H1 (cell line): ENCODE measurements at regions not wholly inside any gene's neighbourhood (a gene's known extent, or its start where the extent isn't known, plus 50 kb on each side); places are given as distances from the start of the nearest gene placed in this dataset.

Experiments used
- CTCF ChIA-PET: fragments of 300-600 bp; sonication (Branson Sonifier 250); formaldehyde crosslinking; loops from one replicate; lab custom pipeline; 2021; ENCODE audit not compliant: partially characterized antibody; lab: Charles Lee
- POLR2A ChIA-PET: fragments of 300-600 bp; sonication (Branson Sonifier 250); formaldehyde crosslinking; loops from one replicate; lab custom pipeline; 2021; ENCODE audit warnings: inconsistent platforms; ENCODE audit not compliant: partially characterized antibody; lab: Charles Lee
- DNase-seq, 2 experiments: peaks; one replicate each; pipeline versions ENCODE4 v3.0.0 to v3.0.0-alpha.2; 2010 to 2022; ENCODE audit warnings: low spot score in 2 of 2, low read depth in 1 of 2, mixed read lengths in 1 of 2
- FAIRE-seq: peaks from 2 replicates; lab custom pipeline; 2011; peaks lifted over from hg19 to GRCh38; lab: Jason Lieb, UNC
- H2AFZ ChIP-seq: 2 replicates; pipeline ENCODE4 v1.8.1; 2012; ENCODE audit warnings: low read length, inconsistent platforms
- H2AK5ac ChIP-seq: 2 replicates; pipeline ENCODE4 v1.6.1; 2013; ENCODE audit warnings: low read depth, low read length
- H2BK120ac ChIP-seq: replicated peaks from 2 replicates; pipeline ENCODE3; 2013; ENCODE audit warnings: low read depth, low read length, inconsistent platforms
- H2BK12ac ChIP-seq: 2 replicates; pipeline ENCODE4 v1.6.1; 2013; ENCODE audit warnings: low read depth, low read length
- H2BK15ac ChIP-seq: 2 replicates; pipeline ENCODE4 v1.6.1; 2013; ENCODE audit warnings: low read length
- H2BK20ac ChIP-seq: 2 replicates; pipeline ENCODE4 v1.6.1; 2013; ENCODE audit warnings: low read length
- H2BK5ac ChIP-seq: 2 replicates; pipeline ENCODE4 v1.6.1; 2013; ENCODE audit warnings: low read depth, low read length
- H3K14ac ChIP-seq: 2 replicates; pipeline ENCODE4 v1.6.1; 2013; ENCODE audit warnings: inconsistent platforms; ENCODE audit not compliant: insufficient read length
- H3K18ac ChIP-seq: 2 replicates; pipeline ENCODE4 v1.6.1; 2013; ENCODE audit warnings: low read length; ENCODE audit errors: extremely low read depth
- H3K23ac ChIP-seq: 2 replicates; pipeline ENCODE4 v1.6.1; 2013; ENCODE audit warnings: inconsistent platforms; ENCODE audit not compliant: insufficient read length
- H3K23me2 ChIP-seq: 2 replicates; pipeline ENCODE4 v1.6.1; 2013; ENCODE audit warnings: low read depth, low read length
- H3K27ac ChIP-seq: 2 replicates; pipeline ENCODE4 v1.6.1; 2011; ENCODE audit warnings: low read depth, low read length, inconsistent platforms
- H3K27me3 ChIP-seq, 4 experiments: replicated peaks in 1 of 4; 1 replicate in 1 of 4; 2 replicates in 3 of 4; pipeline versions ENCODE4 v1.6.1 to v1.8.1; 2011 to 2013; ENCODE audit warnings: low read length in 3 of 4, mild to moderate bottlenecking in 3 of 4, inconsistent platforms in 2 of 4, mixed read lengths in 2 of 4, moderate library complexity in 1 of 4; ENCODE audit not compliant: control insufficient read depth in 3 of 4, insufficient read depth in 3 of 4; ENCODE audit errors: extremely low read depth in 1 of 4
- H3K36me3 ChIP-seq, 4 experiments: 2 replicates each; pipeline versions ENCODE4 v1.6.1 to v1.8.1; 2011 to 2013; ENCODE audit warnings: mild to moderate bottlenecking in 4 of 4, low read length in 3 of 4, moderate library complexity in 2 of 4, control low read depth in 1 of 4, inconsistent platforms in 1 of 4; ENCODE audit not compliant: insufficient read depth in 4 of 4, control insufficient read depth in 2 of 4
- H3K4ac ChIP-seq: replicated peaks from 2 replicates; pipeline ENCODE3; 2013; ENCODE audit warnings: low read length, low read depth, mixed read lengths, inconsistent platforms; ENCODE audit not compliant: insufficient read length
- H3K4me1 ChIP-seq, 4 experiments: replicated peaks in 1 of 4; 1 replicate in 1 of 4; 2 replicates in 3 of 4; pipeline versions ENCODE4 v1.6.1 to v1.8.1; 2011 to 2013; ENCODE audit warnings: low read length in 3 of 4, inconsistent platforms in 2 of 4, mixed read lengths in 1 of 4; ENCODE audit not compliant: insufficient read depth in 4 of 4, control insufficient read depth in 3 of 4
- H3K4me2 ChIP-seq, 2 experiments: 2 replicates each; pipeline versions ENCODE4 v1.6.1 to v1.8.1; 2011 to 2013; ENCODE audit warnings: low read depth in 2 of 2, low read length in 2 of 2, control low read depth in 1 of 2, inconsistent platforms in 1 of 2, mild to moderate bottlenecking in 1 of 2; ENCODE audit not compliant: insufficient read depth in 1 of 2
- H3K4me3 ChIP-seq, 4 experiments: fragments of 200-600, 300-600 bp in 1 of 4; sonication (generic), shearing (Covaris generic), sonication (Bioruptor Twin) in 1 of 4; 2 replicates each; pipeline versions ENCODE4 v1.5.1 to v1.8.1; 2011 to 2016; ENCODE audit warnings: low read length in 4 of 4, low read depth in 3 of 4, control low read depth in 2 of 4, inconsistent platforms in 2 of 4, mild to moderate bottlenecking in 2 of 4, mixed read lengths in 1 of 4, moderate library complexity in 1 of 4; ENCODE audit not compliant: insufficient read depth in 2 of 4; ENCODE audit errors: extremely low read depth in 1 of 4
- H3K56ac ChIP-seq: replicated peaks from 2 replicates; pipeline ENCODE3; 2013; ENCODE audit warnings: low read depth, mild to moderate bottlenecking, mixed read lengths, low read length, inconsistent platforms; ENCODE audit not compliant: insufficient read length
- H3K79me1 ChIP-seq: 2 replicates; pipeline ENCODE4 v1.6.1; 2013; ENCODE audit warnings: low read depth, low read length, control low read depth
- H3K79me2 ChIP-seq, 2 experiments: 2 replicates each; pipeline versions ENCODE4 v1.6.1 to v1.8.1; 2012 to 2013; ENCODE audit warnings: low read length in 2 of 2, mild to moderate bottlenecking in 2 of 2, inconsistent platforms in 1 of 2; ENCODE audit not compliant: insufficient read depth in 2 of 2, control insufficient read depth in 1 of 2
- H3K9ac ChIP-seq, 4 experiments: replicated peaks in 1 of 4; 1 replicate in 1 of 4; 2 replicates in 3 of 4; pipeline versions ENCODE4 v1.6.1 to v1.8.1; 2011 to 2013; ENCODE audit warnings: low read depth in 3 of 4, low read length in 3 of 4, control low read depth in 2 of 4, mild to moderate bottlenecking in 2 of 4, moderate library complexity in 2 of 4, inconsistent platforms in 1 of 4; ENCODE audit errors: extremely low read depth in 1 of 4
- H3K9me3 ChIP-seq, 2 experiments: 2 replicates each; pipeline versions ENCODE4 v1.6.1 to v1.8.1; 2012 to 2013; ENCODE audit warnings: mild to moderate bottlenecking in 2 of 2, moderate library complexity in 2 of 2, control low read depth in 1 of 2, inconsistent platforms in 1 of 2, low read depth in 1 of 2, low read length in 1 of 2, mixed read lengths in 1 of 2; ENCODE audit not compliant: insufficient read depth in 2 of 2
- H4K20me1 ChIP-seq, 2 experiments: replicated peaks in 1 of 2; 2 replicates each; pipeline versions ENCODE3 to v1.8.1; 2011 to 2013; ENCODE audit warnings: inconsistent platforms in 2 of 2, low read length in 2 of 2, mild to moderate bottlenecking in 1 of 2; ENCODE audit not compliant: insufficient read depth in 2 of 2, control insufficient read depth in 1 of 2
- H4K5ac ChIP-seq: 2 replicates; pipeline ENCODE4 v1.6.1; 2013; ENCODE audit warnings: low read length, low read depth, mixed read lengths, inconsistent platforms; ENCODE audit not compliant: insufficient read length
- H4K8ac ChIP-seq: 2 replicates; pipeline ENCODE4 v1.8.0; 2013; ENCODE audit warnings: mild to moderate bottlenecking, moderate library complexity, low read length, inconsistent platforms; ENCODE audit not compliant: insufficient read depth; ENCODE audit errors: extremely low read depth
- H4K91ac ChIP-seq: replicated peaks from 2 replicates; pipeline ENCODE3; 2013; ENCODE audit warnings: low read length, mixed read lengths, inconsistent platforms; ENCODE audit not compliant: insufficient read length
- CBX5 ChIP-seq: fragments of 300-800, 300-1000 bp; sonication (generic); IDR thresholded peaks from 2 replicates; pipeline ENCODE4 v1.7.1; 2016; ENCODE audit warnings: antibody characterized with exemption, low read length, low read depth
- CTBP2 ChIP-seq: IDR thresholded peaks from 2 replicates; pipeline ENCODE4 v1.7.0; 2011; ENCODE audit warnings: borderline replicate concordance, mild to moderate bottlenecking, moderate library complexity, mixed read lengths, low read length; ENCODE audit not compliant: insufficient read depth, insufficient read length
- EGR1 ChIP-seq: IDR thresholded peaks from 2 replicates; pipeline ENCODE4 v1.6.1; 2011; ENCODE audit warnings: low read depth, low read length, borderline replicate concordance
- EZH2 ChIP-seq: fragments of 200-600 bp; sonication (generic); IDR thresholded peaks from 2 replicates; pipeline ENCODE4 v1.7.1; 2012; ENCODE audit warnings: low read depth, mild to moderate bottlenecking, moderate library complexity, low read length, inconsistent platforms; ENCODE audit not compliant: severe bottlenecking
- NANOG ChIP-seq: IDR thresholded peaks from 2 replicates; pipeline ENCODE4 v1.6.1; 2011; ENCODE audit warnings: low read length, low read depth, mild to moderate bottlenecking, inconsistent platforms; ENCODE audit not compliant: insufficient read depth, poor library complexity, severe bottlenecking
- RNF2 ChIP-seq: fragments of 200-900, 300-1000 bp; sonication (generic); IDR thresholded peaks from 2 replicates; pipeline ENCODE4 v1.7.1; 2016; ENCODE audit warnings: borderline replicate concordance, low read depth, mild to moderate bottlenecking, antibody characterized with exemption, low read length; ENCODE audit not compliant: poor library complexity, severe bottlenecking; ENCODE audit errors: missing control alignments
- SIRT6 ChIP-seq: IDR thresholded peaks from one replicate; pipeline ENCODE4 v1.7.1; 2012; ENCODE audit warnings: low read length, inconsistent platforms
- USF2 ChIP-seq: IDR thresholded peaks from 2 replicates; pipeline ENCODE4 v1.6.1; 2011; ENCODE audit warnings: low read length, improper control_type of control experiment
- WGBS, 2 experiments: shearing (Covaris generic) in 1 of 2; methylation state at CpG; one replicate each; pipeline versions ENCODE4 v1.1.6 to v1.1.7; 2013 to 2015; ENCODE audit warnings: low lambda C conversion rate in 2 of 2, mixed read lengths in 2 of 2, inconsistent platforms in 1 of 2, low coverage in 1 of 2, missing lambda C conversion rate in 1 of 2; ENCODE audit not compliant: insufficient replicate concordance in 2 of 2, insufficient coverage in 1 of 2, insufficient read length in 1 of 2; ENCODE audit errors: extremely low coverage in 1 of 2, missing lambda C conversion rate in 1 of 2; 5-methylcytosine and 5-hydroxymethylcytosine counted together
- TF ChIP-seq, protein P1 (sequence below), 3 experiments: IDR thresholded peaks; 1 replicate in 2 of 3; 2 replicates in 1 of 3; pipeline versions ENCODE4 v1.5.1 to v1.6.1; 2011; ENCODE audit warnings: low read length in 3 of 3, mild to moderate bottlenecking in 3 of 3, inconsistent platforms in 2 of 3, low read depth in 1 of 3, moderate library complexity in 1 of 3; ENCODE audit not compliant: insufficient read depth in 1 of 3; ENCODE audit errors: control extremely low read depth in 1 of 3
- TF ChIP-seq, protein P2 (sequence below): IDR thresholded peaks from 2 replicates; pipeline ENCODE4 v1.6.1; 2012; ENCODE audit warnings: inconsistent platforms

DNA sequence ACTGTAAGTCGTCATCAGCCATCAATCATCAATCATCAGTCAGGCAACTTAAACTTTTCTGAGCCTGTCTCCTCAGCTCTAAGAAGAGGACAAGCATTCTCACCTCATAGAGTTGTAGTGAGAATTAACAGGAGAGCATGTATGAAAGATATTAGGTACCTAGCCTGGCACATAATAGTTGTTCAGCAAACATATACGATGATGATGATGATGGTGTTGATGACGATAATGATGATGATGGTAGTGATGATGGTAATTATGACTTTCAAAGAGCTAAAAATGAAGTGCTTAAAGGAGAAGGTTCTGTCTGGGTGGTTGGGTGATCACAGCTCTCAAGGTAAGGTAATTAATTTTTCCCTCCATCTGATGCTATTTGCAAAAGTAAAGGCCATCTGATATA is 55.1 kb upstream of the ADRB1 start:
- ChIA-PET POLR2A (no interaction called here), CTCF (interaction anchor here (1.6 kb wide), 1 partner anchor 9 kb away, joined by 4 read pairs; no protein-coding TSS in a partner anchor)
- Histone ChIP-seq H3K4ac (no peak overlapping the region), H3K18ac (no peak overlapping the region), H3K23me2 (no peaks in the 10 kb centered on the region), H3K79me2 (no peaks in the 10 kb centered on the region), H2AFZ (no peak overlapping the region), H3K27me3 (no peaks in the 10 kb centered on the region), H2AK5ac (no peak overlapping the region), H2BK15ac (no peak overlapping the region), H3K23ac (no peak overlapping the region), H3K4me3 (no peak overlapping the region), H3K27ac (no peak overlapping the region), H3K36me3 (no peaks in the 10 kb centered on the region), H2BK120ac (no peak overlapping the region), H3K56ac (no peak overlapping the region), H3K79me1 (no peaks in the 10 kb centered on the region; the same call in 1 of the 2 replicates), H3K9ac (no peak overlapping the region), H3K4me2 (no peak overlapping the region), H4K20me1 (no peaks in the 10 kb centered on the region), H2BK20ac (no peak overlapping the region), H4K91ac (no peak overlapping the region), H3K14ac (no peak overlapping the region), H2BK12ac (no peak overlapping the region), H2BK5ac (no peak overlapping the region), H3K9me3 (no peaks in the 10 kb centered on the region), H4K8ac (no peak overlapping the region), H4K5ac (no peak overlapping the region), H3K4me1 (no peaks in the 10 kb centered on the region)
- DNase-seq (no peak), FAIRE-seq (no peak)
- WGBS, 2 experiments: 83 to 100% methylated on average over 1 to 3 of the region's 3 CpGs
- TF ChIP-seq SIRT6 (no peak), CBX5 (no peak), RNF2 (no peak), CTBP2 (no peak), NANOG (no peak), USF2 (no peak), EZH2 (no peak), EGR1 (no peak)
- TF ChIP-seq, protein P1, sequence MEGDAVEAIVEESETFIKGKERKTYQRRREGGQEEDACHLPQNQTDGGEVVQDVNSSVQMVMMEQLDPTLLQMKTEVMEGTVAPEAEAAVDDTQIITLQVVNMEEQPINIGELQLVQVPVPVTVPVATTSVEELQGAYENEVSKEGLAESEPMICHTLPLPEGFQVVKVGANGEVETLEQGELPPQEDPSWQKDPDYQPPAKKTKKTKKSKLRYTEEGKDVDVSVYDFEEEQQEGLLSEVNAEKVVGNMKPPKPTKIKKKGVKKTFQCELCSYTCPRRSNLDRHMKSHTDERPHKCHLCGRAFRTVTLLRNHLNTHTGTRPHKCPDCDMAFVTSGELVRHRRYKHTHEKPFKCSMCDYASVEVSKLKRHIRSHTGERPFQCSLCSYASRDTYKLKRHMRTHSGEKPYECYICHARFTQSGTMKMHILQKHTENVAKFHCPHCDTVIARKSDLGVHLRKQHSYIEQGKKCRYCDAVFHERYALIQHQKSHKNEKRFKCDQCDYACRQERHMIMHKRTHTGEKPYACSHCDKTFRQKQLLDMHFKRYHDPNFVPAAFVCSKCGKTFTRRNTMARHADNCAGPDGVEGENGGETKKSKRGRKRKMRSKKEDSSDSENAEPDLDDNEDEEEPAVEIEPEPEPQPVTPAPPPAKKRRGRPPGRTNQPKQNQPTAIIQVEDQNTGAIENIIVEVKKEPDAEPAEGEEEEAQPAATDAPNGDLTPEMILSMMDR (IDR thresholded peaks at IDR 0.05; ENCODE audit: control extremely low read depth in 1 of 3, insufficient read depth in 1 of 3, low read depth in 1 of 3, low read length in 3 of 3): no peak
- TF ChIP-seq, protein P2, sequence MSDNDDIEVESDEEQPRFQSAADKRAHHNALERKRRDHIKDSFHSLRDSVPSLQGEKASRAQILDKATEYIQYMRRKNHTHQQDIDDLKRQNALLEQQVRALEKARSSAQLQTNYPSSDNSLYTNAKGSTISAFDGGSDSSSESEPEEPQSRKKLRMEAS: no peak
